DOHH2 (cell line): ENCODE measurements at regions not wholly inside any gene's neighbourhood (a gene's known extent, or its start where the extent isn't known, plus 50 kb on each side); places are given as distances from the start of the nearest gene placed in this dataset.

Source experiments
- H3F3A ChIP-seq: fragments of 200-600 bp; sonication (generic), shearing (Covaris generic); 2 replicates; pipeline ENCODE4 v1.6.0; 2016; ENCODE audit warnings: antibody characterized with exemption, mild to moderate bottlenecking; ENCODE audit not compliant: control insufficient read depth, insufficient read depth
- H3K27ac ChIP-seq: fragments of 200-600 bp; sonication (generic); 2 replicates; pipeline ENCODE4 v1.5.1; 2014; ENCODE audit warnings: low read depth, mild to moderate bottlenecking, low read length, moderate library complexity
- H3K27me3 ChIP-seq: fragments of 200-600 bp; sonication (generic); 2 replicates; pipeline ENCODE4 v1.6.1; 2014; ENCODE audit warnings: mild to moderate bottlenecking, low read length, mixed read lengths; ENCODE audit not compliant: control insufficient read depth
- H3K36me3 ChIP-seq: fragments of 200-600 bp; sonication (generic); 2 replicates; pipeline ENCODE4 v1.6.1; 2014; ENCODE audit warnings: mild to moderate bottlenecking, low read length, moderate library complexity, mixed read lengths; ENCODE audit not compliant: control insufficient read depth
- H3K4me1 ChIP-seq: fragments of 200-600 bp; sonication (generic); 2 replicates; pipeline ENCODE4 v1.6.1; 2014; ENCODE audit warnings: mild to moderate bottlenecking, low read length, mixed read lengths; ENCODE audit not compliant: control insufficient read depth
- H3K4me2 ChIP-seq: fragments of 200-600 bp; sonication (generic); 2 replicates; pipeline ENCODE4 v1.6.0; 2014; ENCODE audit warnings: mild to moderate bottlenecking, low read length, moderate library complexity
- H3K4me3 ChIP-seq: fragments of 200-600 bp; sonication (generic); 2 replicates; pipeline ENCODE4 v1.5.1; 2014; ENCODE audit warnings: mild to moderate bottlenecking, low read length, mixed read lengths
- H3K79me2 ChIP-seq: fragments of 200-600 bp; sonication (generic); 2 replicates; pipeline ENCODE4 v1.6.1; 2014; ENCODE audit warnings: mild to moderate bottlenecking, low read length, mixed read lengths; ENCODE audit not compliant: control insufficient read depth
- H3K9me2 ChIP-seq: fragments of 200-600 bp; sonication (generic); replicated peaks from 2 replicates; pipeline ENCODE4 v1.6.1; 2014; ENCODE audit warnings: mild to moderate bottlenecking, low read length, mixed read lengths; ENCODE audit not compliant: control insufficient read depth
- H3K9me3 ChIP-seq: fragments of 200-600 bp; sonication (generic); 2 replicates; pipeline ENCODE4 v1.6.1; 2014; ENCODE audit warnings: antibody characterized with exemption, low read length, mixed read lengths; ENCODE audit not compliant: control insufficient read depth, insufficient read depth
- H4K20me1 ChIP-seq: fragments of 200-600 bp; sonication (generic); 2 replicates; pipeline ENCODE4 v1.6.0; 2014; ENCODE audit warnings: low read depth, mild to moderate bottlenecking, antibody characterized with exemption, low read length, moderate library complexity; ENCODE audit not compliant: control insufficient read depth, insufficient read depth
- EZH2phosphoT487 ChIP-seq: fragments of 200-600 bp; sonication (generic); IDR thresholded peaks from 2 replicates; pipeline ENCODE4 v1.6.1; 2017; ENCODE audit warnings: borderline replicate concordance, mild to moderate bottlenecking, antibody characterized with exemption, low read length, moderate library complexity, mixed read lengths
- TF ChIP-seq, protein P1 (sequence below): fragments of 200-600 bp; sonication (generic); IDR thresholded peaks from one replicate; pipeline ENCODE4 v1.5.1; 2014; ENCODE audit warnings: antibody characterized with exemption, mild to moderate bottlenecking, low read depth, low read length; ENCODE audit not compliant: poor library complexity, severe bottlenecking

DNA sequence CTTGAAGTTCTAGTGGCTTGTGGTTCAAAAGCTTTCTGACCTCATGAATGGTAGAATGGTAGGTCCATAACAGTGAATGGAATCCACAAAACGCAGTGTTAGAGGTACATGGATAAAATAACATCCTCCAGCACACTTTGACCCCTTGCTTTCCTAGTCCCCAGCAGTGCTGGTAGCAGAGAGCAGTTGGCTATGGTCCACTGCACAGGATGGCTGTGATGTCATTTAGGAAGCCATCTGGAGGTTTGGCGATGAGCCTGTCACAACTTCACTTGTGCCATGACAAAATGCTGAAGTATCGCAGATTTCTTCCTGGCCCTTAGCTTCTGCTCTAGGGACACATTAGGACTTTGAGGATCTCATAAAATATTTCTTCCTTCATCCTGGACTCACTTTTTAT lies 300.0 kb upstream of the FZD8 start:
- H3K9me2 ChIP-seq: no peaks in the 10 kb centered on the region
- no peak overlapping the region for H3K4me2 ChIP-seq
- no peaks in the 10 kb centered on the region for H3K27me3 ChIP-seq
- no peak for TF ChIP-seq EZH2phosphoT487
- TF ChIP-seq, protein P1, sequence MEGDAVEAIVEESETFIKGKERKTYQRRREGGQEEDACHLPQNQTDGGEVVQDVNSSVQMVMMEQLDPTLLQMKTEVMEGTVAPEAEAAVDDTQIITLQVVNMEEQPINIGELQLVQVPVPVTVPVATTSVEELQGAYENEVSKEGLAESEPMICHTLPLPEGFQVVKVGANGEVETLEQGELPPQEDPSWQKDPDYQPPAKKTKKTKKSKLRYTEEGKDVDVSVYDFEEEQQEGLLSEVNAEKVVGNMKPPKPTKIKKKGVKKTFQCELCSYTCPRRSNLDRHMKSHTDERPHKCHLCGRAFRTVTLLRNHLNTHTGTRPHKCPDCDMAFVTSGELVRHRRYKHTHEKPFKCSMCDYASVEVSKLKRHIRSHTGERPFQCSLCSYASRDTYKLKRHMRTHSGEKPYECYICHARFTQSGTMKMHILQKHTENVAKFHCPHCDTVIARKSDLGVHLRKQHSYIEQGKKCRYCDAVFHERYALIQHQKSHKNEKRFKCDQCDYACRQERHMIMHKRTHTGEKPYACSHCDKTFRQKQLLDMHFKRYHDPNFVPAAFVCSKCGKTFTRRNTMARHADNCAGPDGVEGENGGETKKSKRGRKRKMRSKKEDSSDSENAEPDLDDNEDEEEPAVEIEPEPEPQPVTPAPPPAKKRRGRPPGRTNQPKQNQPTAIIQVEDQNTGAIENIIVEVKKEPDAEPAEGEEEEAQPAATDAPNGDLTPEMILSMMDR: no peak
- no peak overlapping the region for H3K27ac ChIP-seq
- no peaks in the 10 kb centered on the region for H3K79me2 ChIP-seq
- H3F3A ChIP-seq: no peaks in the 10 kb centered on the region
- H3K4me1 ChIP-seq: no peaks in the 10 kb centered on the region
- no peaks in the 10 kb centered on the region for H3K36me3 ChIP-seq
- H3K4me3 ChIP-seq: no peak overlapping the region
- H3K9me3 ChIP-seq: no peaks in the 10 kb centered on the region
- no peaks in the 10 kb centered on the region for H4K20me1 ChIP-seq

DNA sequence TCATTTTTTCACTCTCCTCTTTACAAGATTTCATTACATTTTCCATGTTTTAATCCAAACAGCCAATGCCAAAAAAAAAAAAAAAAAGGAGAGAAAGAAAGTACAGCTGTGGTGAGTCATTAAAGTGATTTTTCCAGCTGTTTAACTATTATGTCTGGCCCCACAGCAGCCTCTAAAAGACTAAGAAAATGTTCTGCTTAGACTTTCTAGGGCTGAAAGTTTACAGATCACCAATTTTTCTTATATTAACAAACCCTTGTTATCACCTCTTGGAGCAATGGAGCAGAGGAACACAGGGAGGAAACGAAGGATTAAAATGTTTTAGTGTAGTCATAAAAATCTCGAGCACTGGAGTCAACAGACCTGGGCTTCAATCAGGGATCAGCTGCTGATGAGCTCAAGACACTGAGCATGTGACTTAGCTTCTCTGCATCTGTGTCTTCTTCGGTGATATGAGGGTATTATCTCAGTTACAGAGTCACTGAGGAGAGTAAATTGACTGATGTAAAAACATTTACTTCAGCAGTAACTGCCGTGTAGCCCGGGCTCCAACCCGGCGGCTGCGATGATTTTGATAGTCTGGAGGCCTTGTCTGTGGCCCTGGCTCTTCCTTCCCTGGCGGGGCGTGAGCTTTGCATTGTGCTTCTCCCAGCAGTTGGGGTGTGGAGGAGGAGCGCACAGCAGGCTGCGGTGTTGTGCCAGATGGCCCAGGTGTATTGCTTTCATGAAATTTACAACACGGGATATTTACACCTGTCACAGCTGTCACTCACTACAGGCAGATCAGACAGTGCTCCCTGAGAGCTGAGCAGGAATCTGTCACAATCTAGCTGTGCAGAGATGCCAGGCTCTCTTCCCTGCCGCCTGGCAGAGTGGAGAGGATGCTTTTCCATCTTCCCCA lies 298.3 kb upstream of the FZD8 start:
- TF ChIP-seq EZH2phosphoT487: no peak
- TF ChIP-seq, protein P1: no peak
- Histone ChIP-seq H3F3A (no peaks in the 10 kb centered on the region), H4K20me1 (no peaks in the 10 kb centered on the region), H3K79me2 (no peaks in the 10 kb centered on the region), H3K27me3 (no peaks in the 10 kb centered on the region), H3K36me3 (no peaks in the 10 kb centered on the region), H3K4me3 (no peak overlapping the region), H3K9me3 (no peaks in the 10 kb centered on the region), H3K4me2 (no peak overlapping the region), H3K9me2 (no peaks in the 10 kb centered on the region), H3K4me1 (no peaks in the 10 kb centered on the region), H3K27ac (no peak overlapping the region)

DNA sequence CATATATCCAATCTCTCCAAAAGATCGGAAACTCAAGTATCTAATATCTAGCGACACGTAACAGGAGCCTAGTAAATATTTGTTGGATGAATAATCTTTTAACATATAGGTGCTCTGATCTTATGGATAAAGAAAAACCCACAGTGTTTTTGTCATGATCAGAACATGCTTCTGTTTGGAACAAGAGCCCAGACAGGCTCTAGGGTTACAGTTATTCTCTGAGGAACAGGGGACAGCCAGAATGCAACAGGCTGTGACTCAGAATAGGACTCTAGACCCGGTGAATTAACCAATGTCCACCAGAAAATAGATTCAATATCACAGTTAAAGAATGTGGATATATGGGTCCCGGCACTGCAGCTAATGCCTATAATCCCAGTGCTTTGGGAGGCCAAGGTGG lies 296.1 kb upstream of the FZD8 start:
- Histone ChIP-seq H3K9me2 (no peaks in the 10 kb centered on the region), H3K4me1 (no peaks in the 10 kb centered on the region), H3K36me3 (no peaks in the 10 kb centered on the region), H4K20me1 (no peaks in the 10 kb centered on the region), H3K4me2 (no peak overlapping the region), H3F3A (no peaks in the 10 kb centered on the region), H3K27ac (no peak overlapping the region), H3K79me2 (no peaks in the 10 kb centered on the region), H3K27me3 (no peaks in the 10 kb centered on the region), H3K4me3 (no peak overlapping the region), H3K9me3 (no peaks in the 10 kb centered on the region)
- no peak for TF ChIP-seq EZH2phosphoT487
- TF ChIP-seq, protein P1: no peak
